RCC 7860 (cell line): ENCODE measurements at regions not wholly inside any gene's neighbourhood (a gene's known extent, or its start where the extent isn't known, plus 50 kb on each side); places are given as distances from the start of the nearest gene placed in this dataset.
A peak's percentile ranks its signal among the peaks of the same experiment; 100 is the strongest.

ENCODE experiments used
- DNase-seq: peaks from one replicate; pipeline ENCODE4 v3.0.0-alpha.2; 2015; ENCODE audit warnings: low spot score
- FAIRE-seq: peaks from 2 replicates; lab custom pipeline; 2012; peaks lifted over from hg19 to GRCh38; lab: Jason Lieb, UNC

GRCh38 chrX:129188231-129188630, 335.1 kb downstream of the SMARCA1 start:
- FAIRE-seq = no peak
- no peak for DNase-seq

GRCh38 chrX:129176710-129177109, 346.6 kb downstream of the SMARCA1 start:
- FAIRE-seq (no peak), DNase-seq (no peak)

GRCh38 chrX:129161108-129161507, 362.2 kb downstream of the SMARCA1 start:
- DNase-seq (no peak), FAIRE-seq (no peak)

GRCh38 chrX:129158505-129158904, 364.8 kb downstream of the SMARCA1 start:
- no peak for DNase-seq
- FAIRE-seq = no peak

- FAIRE-seq = no peak
- DNase-seq = no peak
Observed at GRCh38 chrX:129145840-129146272, 377.4 kb downstream of the SMARCA1 start.

GRCh38 chrX:129145385-129145784, 377.9 kb downstream of the SMARCA1 start:
- no peak for FAIRE-seq

GRCh38 chrX:129144172-129145038, 378.9 kb downstream of the SMARCA1 start:
- DNase-seq (no peak), FAIRE-seq (no peak)

More at GRCh38 chrX:129145385-129145784, 377.9 kb downstream of the SMARCA1 start:
- DNase-seq = no peak

GRCh38 chrX:129139837-129140598, 383.3 kb downstream of the SMARCA1 start:
- DNase-seq (no peak), FAIRE-seq (no peak)

- DNase-seq (no peak), FAIRE-seq (no peak)
Observed at GRCh38 chrX:129125122-129125914, 398.0 kb downstream of the SMARCA1 start.

GRCh38 chrX:129123795-129124194, 399.5 kb downstream of the SMARCA1 start:
- FAIRE-seq = no peak

GRCh38 chrX:129116676-129117470, 406.4 kb downstream of the SMARCA1 start:
- no peak for DNase-seq
- no peak for FAIRE-seq

More at GRCh38 chrX:129123795-129124194, 399.5 kb downstream of the SMARCA1 start:
- DNase-seq = no peak

- FAIRE-seq = no peak
- DNase-seq = no peak
Observed at GRCh38 chrX:129115935-129116334, 407.4 kb downstream of the SMARCA1 start.

- DNase-seq = peak; percentile 7
- no peak for FAIRE-seq
Observed at GRCh38 chrX:129115104-129115503, 408.2 kb downstream of the SMARCA1 start.

GRCh38 chrX:129111081-129111798, 412.1 kb downstream of the SMARCA1 start:
- DNase-seq (no peak), FAIRE-seq (no peak)

- DNase-seq (no peak), FAIRE-seq (no peak)
Observed at GRCh38 chrX:129108936-129109335, 414.4 kb downstream of the SMARCA1 start.

GRCh38 chrX:129099207-129099606, 424.1 kb downstream of the SMARCA1 start:
- no peak for FAIRE-seq
- no peak for DNase-seq

- no peak for FAIRE-seq
- DNase-seq = no peak
Observed at GRCh38 chrX:129097668-129098067, 425.6 kb downstream of the SMARCA1 start.

- DNase-seq (no peak), FAIRE-seq (no peak)
Observed at GRCh38 chrX:129093706-129094105, 429.6 kb downstream of the SMARCA1 start.

- no peak for DNase-seq
- no peak for FAIRE-seq
Observed at GRCh38 chrX:129092757-129093156, 430.5 kb downstream of the SMARCA1 start.

GRCh38 chrX:129092242-129092641, 431.0 kb downstream of the SMARCA1 start:
- no peak for DNase-seq
- FAIRE-seq = no peak
